ENCODE measurements at regions not wholly inside any gene's neighbourhood (a gene's known extent, or its start where the extent isn't known, plus 50 kb on each side); places are given as distances from the start of the nearest gene placed in this dataset.

- no peaks in the 10 kb centered on the region for H3K36me3 ChIP-seq (ENCODE audit: control insufficient read depth in 1 of 2, insufficient read depth in 2 of 2, low read length in 2 of 2)
- H3K27me3 ChIP-seq (ENCODE audit: control insufficient read depth in 1 of 2, insufficient read depth in 2 of 2, low read length in 2 of 2): no peaks in the 10 kb centered on the region
- H3K4me3 ChIP-seq (ENCODE audit: low read depth in 1 of 2, low read length in 2 of 2): no peak overlapping the region
Observed at GRCh38 chr1:29961293-29962059, 725.2 kb downstream of the PTPRU start.

GRCh38 chr1:29960876-29961275, 724.6 kb downstream of the PTPRU start:
- H3K4me3 ChIP-seq (ENCODE audit: low read depth in 1 of 2, low read length in 2 of 2): no peak overlapping the region
- no peaks in the 10 kb centered on the region for H3K9me3 ChIP-seq (ENCODE audit: control insufficient read depth in 1 of 2, low read length in 2 of 2)
- no peak overlapping the region for H3K9ac ChIP-seq (ENCODE audit: low read depth in 1 of 2, low read length in 2 of 2)
- H3K27me3 ChIP-seq (ENCODE audit: control insufficient read depth in 1 of 2, insufficient read depth in 2 of 2, low read length in 2 of 2): no peaks in the 10 kb centered on the region
- H3K36me3 ChIP-seq (ENCODE audit: control insufficient read depth in 1 of 2, insufficient read depth in 2 of 2, low read length in 2 of 2): no peaks in the 10 kb centered on the region
- H3K4me1 ChIP-seq (ENCODE audit: control insufficient read depth in 1 of 2, insufficient read depth in 2 of 2, low read length in 2 of 2): no peaks in the 10 kb centered on the region
- no peak overlapping the region for H3K27ac ChIP-seq (ENCODE audit: low read depth, low read length)

More at GRCh38 chr1:29961293-29962059, 725.2 kb downstream of the PTPRU start:
- Histone ChIP-seq H3K4me1 (ENCODE audit: control insufficient read depth in 1 of 2, insufficient read depth in 2 of 2, low read length in 2 of 2) (no peaks in the 10 kb centered on the region), H3K9ac (ENCODE audit: low read depth in 1 of 2, low read length in 2 of 2) (no peak overlapping the region), H3K27ac (ENCODE audit: low read depth, low read length) (no peak overlapping the region), H3K9me3 (ENCODE audit: control insufficient read depth in 1 of 2, low read length in 2 of 2) (no peaks in the 10 kb centered on the region)

GRCh38 chr1:29960156-29960755, 723.9 kb downstream of the PTPRU start:
- no peak overlapping the region for H3K9ac ChIP-seq (ENCODE audit: low read depth in 1 of 2, low read length in 2 of 2)
- H3K27me3 ChIP-seq (ENCODE audit: control insufficient read depth in 1 of 2, insufficient read depth in 2 of 2, low read length in 2 of 2): no peaks in the 10 kb centered on the region
- no peak overlapping the region for H3K27ac ChIP-seq (ENCODE audit: low read depth, low read length)
- no peaks in the 10 kb centered on the region for H3K4me1 ChIP-seq (ENCODE audit: control insufficient read depth in 1 of 2, insufficient read depth in 2 of 2, low read length in 2 of 2)
- no peaks in the 10 kb centered on the region for H3K36me3 ChIP-seq (ENCODE audit: control insufficient read depth in 1 of 2, insufficient read depth in 2 of 2, low read length in 2 of 2)
- H3K4me3 ChIP-seq (ENCODE audit: low read depth in 1 of 2, low read length in 2 of 2): no peak overlapping the region
- H3K9me3 ChIP-seq (ENCODE audit: control insufficient read depth in 1 of 2, low read length in 2 of 2): no peaks in the 10 kb centered on the region

- H3K27me3 ChIP-seq (ENCODE audit: control insufficient read depth in 1 of 2, insufficient read depth in 2 of 2, low read length in 2 of 2): no peaks in the 10 kb centered on the region
- H3K9ac ChIP-seq (ENCODE audit: low read depth in 1 of 2, low read length in 2 of 2): no peak overlapping the region
- no peak overlapping the region for H3K27ac ChIP-seq (ENCODE audit: low read depth, low read length)
- H3K9me3 ChIP-seq (ENCODE audit: control insufficient read depth in 1 of 2, low read length in 2 of 2): no peaks in the 10 kb centered on the region
- no peaks in the 10 kb centered on the region for H3K4me1 ChIP-seq (ENCODE audit: control insufficient read depth in 1 of 2, insufficient read depth in 2 of 2, low read length in 2 of 2)
- H3K36me3 ChIP-seq (ENCODE audit: control insufficient read depth in 1 of 2, insufficient read depth in 2 of 2, low read length in 2 of 2): no peaks in the 10 kb centered on the region
- no peak overlapping the region for H3K4me3 ChIP-seq (ENCODE audit: low read depth in 1 of 2, low read length in 2 of 2)
Observed at GRCh38 chr1:29959356-29959755, 723.0 kb downstream of the PTPRU start.

- no peaks in the 10 kb centered on the region for H3K4me1 ChIP-seq (ENCODE audit: control insufficient read depth in 1 of 2, insufficient read depth in 2 of 2, low read length in 2 of 2)
- no peaks in the 10 kb centered on the region for H3K9me3 ChIP-seq (ENCODE audit: control insufficient read depth in 1 of 2, low read length in 2 of 2)
- H3K4me3 ChIP-seq (ENCODE audit: low read depth in 1 of 2, low read length in 2 of 2): no peak overlapping the region
- no peaks in the 10 kb centered on the region for H3K36me3 ChIP-seq (ENCODE audit: control insufficient read depth in 1 of 2, insufficient read depth in 2 of 2, low read length in 2 of 2)
- H3K27me3 ChIP-seq (ENCODE audit: control insufficient read depth in 1 of 2, insufficient read depth in 2 of 2, low read length in 2 of 2): no peaks in the 10 kb centered on the region
- H3K27ac ChIP-seq (ENCODE audit: low read depth, low read length): no peak overlapping the region
- H3K9ac ChIP-seq (ENCODE audit: low read depth in 1 of 2, low read length in 2 of 2): no peak overlapping the region
Observed at GRCh38 chr1:29958271-29958670, 721.9 kb downstream of the PTPRU start.

- H3K36me3 ChIP-seq (ENCODE audit: control insufficient read depth in 1 of 2, insufficient read depth in 2 of 2, low read length in 2 of 2): no peaks in the 10 kb centered on the region
- no peak overlapping the region for H3K27ac ChIP-seq (ENCODE audit: low read depth, low read length)
- no peaks in the 10 kb centered on the region for H3K27me3 ChIP-seq (ENCODE audit: control insufficient read depth in 1 of 2, insufficient read depth in 2 of 2, low read length in 2 of 2)
- H3K9ac ChIP-seq (ENCODE audit: low read depth in 1 of 2, low read length in 2 of 2): no peak overlapping the region
- no peaks in the 10 kb centered on the region for H3K9me3 ChIP-seq (ENCODE audit: control insufficient read depth in 1 of 2, low read length in 2 of 2)
- no peaks in the 10 kb centered on the region for H3K4me1 ChIP-seq (ENCODE audit: control insufficient read depth in 1 of 2, insufficient read depth in 2 of 2, low read length in 2 of 2)
- H3K4me3 ChIP-seq (ENCODE audit: low read depth in 1 of 2, low read length in 2 of 2): no peak overlapping the region
Observed at GRCh38 chr1:29956349-29957030, 720.2 kb downstream of the PTPRU start.

- H3K36me3 ChIP-seq (ENCODE audit: control insufficient read depth in 1 of 2, insufficient read depth in 2 of 2, low read length in 2 of 2): no peaks in the 10 kb centered on the region
- H3K27me3 ChIP-seq (ENCODE audit: control insufficient read depth in 1 of 2, insufficient read depth in 2 of 2, low read length in 2 of 2): no peaks in the 10 kb centered on the region
- H3K9ac ChIP-seq (ENCODE audit: low read depth in 1 of 2, low read length in 2 of 2): no peak overlapping the region
- no peak overlapping the region for H3K4me3 ChIP-seq (ENCODE audit: low read depth in 1 of 2, low read length in 2 of 2)
- no peaks in the 10 kb centered on the region for H3K4me1 ChIP-seq (ENCODE audit: control insufficient read depth in 1 of 2, insufficient read depth in 2 of 2, low read length in 2 of 2)
- no peak overlapping the region for H3K27ac ChIP-seq (ENCODE audit: low read depth, low read length)
- no peaks in the 10 kb centered on the region for H3K9me3 ChIP-seq (ENCODE audit: control insufficient read depth in 1 of 2, low read length in 2 of 2)
Observed at GRCh38 chr1:29954591-29954990, 718.3 kb downstream of the PTPRU start.

GRCh38 chr1:29953961-29954360, 717.6 kb downstream of the PTPRU start:
- H3K4me1 ChIP-seq (ENCODE audit: control insufficient read depth in 1 of 2, insufficient read depth in 2 of 2, low read length in 2 of 2): no peaks in the 10 kb centered on the region
- no peak overlapping the region for H3K4me3 ChIP-seq (ENCODE audit: low read depth in 1 of 2, low read length in 2 of 2)
- no peaks in the 10 kb centered on the region for H3K27me3 ChIP-seq (ENCODE audit: control insufficient read depth in 1 of 2, insufficient read depth in 2 of 2, low read length in 2 of 2)
- no peaks in the 10 kb centered on the region for H3K36me3 ChIP-seq (ENCODE audit: control insufficient read depth in 1 of 2, insufficient read depth in 2 of 2, low read length in 2 of 2)
- H3K9me3 ChIP-seq (ENCODE audit: control insufficient read depth in 1 of 2, low read length in 2 of 2): no peaks in the 10 kb centered on the region
- no peak overlapping the region for H3K9ac ChIP-seq (ENCODE audit: low read depth in 1 of 2, low read length in 2 of 2)
- H3K27ac ChIP-seq (ENCODE audit: low read depth, low read length): no peak overlapping the region

- no peaks in the 10 kb centered on the region for H3K9me3 ChIP-seq (ENCODE audit: control insufficient read depth in 1 of 2, low read length in 2 of 2)
- no peak overlapping the region for H3K4me3 ChIP-seq (ENCODE audit: low read depth in 1 of 2, low read length in 2 of 2)
- no peak overlapping the region for H3K9ac ChIP-seq (ENCODE audit: low read depth in 1 of 2, low read length in 2 of 2)
- H3K36me3 ChIP-seq (ENCODE audit: control insufficient read depth in 1 of 2, insufficient read depth in 2 of 2, low read length in 2 of 2): no peaks in the 10 kb centered on the region
- H3K27ac ChIP-seq (ENCODE audit: low read depth, low read length): no peak overlapping the region
- no peaks in the 10 kb centered on the region for H3K4me1 ChIP-seq (ENCODE audit: control insufficient read depth in 1 of 2, insufficient read depth in 2 of 2, low read length in 2 of 2)
- H3K27me3 ChIP-seq (ENCODE audit: control insufficient read depth in 1 of 2, insufficient read depth in 2 of 2, low read length in 2 of 2): no peaks in the 10 kb centered on the region
Observed at GRCh38 chr1:29949676-29950075, 713.4 kb downstream of the PTPRU start.

GRCh38 chr1:29948581-29948980, 712.3 kb downstream of the PTPRU start:
- Histone ChIP-seq H3K27ac (ENCODE audit: low read depth, low read length) (no peak overlapping the region), H3K9me3 (ENCODE audit: control insufficient read depth in 1 of 2, low read length in 2 of 2) (no peaks in the 10 kb centered on the region), H3K9ac (ENCODE audit: low read depth in 1 of 2, low read length in 2 of 2) (no peak overlapping the region), H3K4me1 (ENCODE audit: control insufficient read depth in 1 of 2, insufficient read depth in 2 of 2, low read length in 2 of 2) (no peaks in the 10 kb centered on the region), H3K27me3 (ENCODE audit: control insufficient read depth in 1 of 2, insufficient read depth in 2 of 2, low read length in 2 of 2) (no peaks in the 10 kb centered on the region), H3K36me3 (ENCODE audit: control insufficient read depth in 1 of 2, insufficient read depth in 2 of 2, low read length in 2 of 2) (no peaks in the 10 kb centered on the region), H3K4me3 (ENCODE audit: low read depth in 1 of 2, low read length in 2 of 2) (no peak overlapping the region)

All from duodenal mucosa (tissue), 2 donors.